HepG2 (cell line): ENCODE measurements at regions not wholly inside any gene's neighbourhood (a gene's known extent, or its start where the extent isn't known, plus 50 kb on each side); places are given as distances from the start of the nearest gene placed in this dataset.

ENCODE experiments used
- ATF3 ChIP-seq: sonication (generic); formaldehyde crosslinking; IDR thresholded peaks from 2 replicates; pipeline ENCODE4 v1.4.0; 2020; ENCODE audit warnings: missing genetic modification reagents
- CAMTA2 ChIP-seq: sonication (generic); formaldehyde crosslinking; IDR thresholded peaks from 2 replicates; pipeline ENCODE4 v1.4.0; 2020; ENCODE audit warnings: mild to moderate bottlenecking, missing genetic modification reagents, borderline replicate concordance
- CEBPZ ChIP-seq: IDR thresholded peaks from 2 replicates; pipeline ENCODE4 v1.6.1; 2012; ENCODE audit warnings: low read length, improper control_type of control experiment
- HNF1A ChIP-seq, 2 experiments: sonication (generic) in 1 of 2; formaldehyde crosslinking in 1 of 2; IDR thresholded peaks; 2 replicates each; pipeline versions ENCODE4 v1.4.0 to v1.6.1; 2016 to 2020; ENCODE audit warnings: borderline replicate concordance in 1 of 2, low read depth in 1 of 2, mild to moderate bottlenecking in 1 of 2, missing genetic modification reagents in 1 of 2
- HNF4A ChIP-seq: sonication (generic); formaldehyde crosslinking; IDR thresholded peaks from 2 replicates; pipeline ENCODE4 v1.4.0; 2020; ENCODE audit warnings: missing genetic modification reagents
- HNRNPLL ChIP-seq: fragments of 200-400 bp; formaldehyde crosslinking; IDR thresholded peaks from 2 replicates; pipeline ENCODE4 v1.6.1; 2017; ENCODE audit warnings: mild to moderate bottlenecking, low read depth, low read length; ENCODE audit not compliant: poor library complexity, severe bottlenecking
- HOXD1 ChIP-seq: sonication (generic); formaldehyde crosslinking; IDR thresholded peaks from 2 replicates; pipeline ENCODE4 v1.5.0; 2020; ENCODE audit warnings: missing genetic modification reagents
- KLF16 ChIP-seq, 2 experiments: sonication (generic) in 1 of 2; formaldehyde crosslinking in 1 of 2; IDR thresholded peaks; 2 replicates each; pipeline versions ENCODE4 v1.6.1 to v1.8.0; 2016 to 2023; ENCODE audit warnings: missing genetic modification reagents in 2 of 2, missing compliant biosample characterization in 1 of 2
- RXRA ChIP-seq: sonication (generic); formaldehyde crosslinking; IDR thresholded peaks from 2 replicates; pipeline ENCODE4 v1.5.1; 2020; ENCODE audit warnings: missing genetic modification reagents
- SIX1 ChIP-seq: sonication (generic); formaldehyde crosslinking; IDR thresholded peaks from 2 replicates; pipeline ENCODE4 v1.4.0; 2020; ENCODE audit warnings: missing genetic modification reagents, borderline replicate concordance
- SNAPC2 ChIP-seq: sonication (generic); formaldehyde crosslinking; IDR thresholded peaks from 2 replicates; pipeline ENCODE4 v1.8.1; 2022; ENCODE audit warnings: mild to moderate bottlenecking, missing genetic modification reagents
- TFDP1 ChIP-seq: IDR thresholded peaks from 2 replicates; pipeline ENCODE4 v1.6.1; 2016; ENCODE audit warnings: missing compliant biosample characterization, missing genetic modification reagents, borderline replicate concordance
- ZBTB20 ChIP-seq: sonication (generic); formaldehyde crosslinking; IDR thresholded peaks from 2 replicates; pipeline ENCODE4 v1.8.1; 2023; ENCODE audit warnings: missing genetic modification reagents, low read depth, mild to moderate bottlenecking, borderline replicate concordance
- ZBTB3 ChIP-seq: sonication (generic); formaldehyde crosslinking; IDR thresholded peaks from 2 replicates; pipeline ENCODE4 v1.4.0; 2020; ENCODE audit warnings: low read depth, mild to moderate bottlenecking, moderate library complexity, missing genetic modification reagents, borderline replicate concordance
- ZNF207 ChIP-seq: fragments of 450-650 bp; IDR thresholded peaks from 2 replicates; pipeline ENCODE4 v1.6.1; 2016; ENCODE audit warnings: antibody characterized with exemption, borderline replicate concordance
- ZNF362 ChIP-seq: sonication (generic); formaldehyde crosslinking; IDR thresholded peaks from 2 replicates; pipeline ENCODE4 v1.4.0; 2020; ENCODE audit warnings: missing genetic modification reagents, mild to moderate bottlenecking, borderline replicate concordance
- ZNF468 ChIP-seq: sonication (generic); formaldehyde crosslinking; IDR thresholded peaks from 2 replicates; pipeline ENCODE4 v1.8.0; 2022; ENCODE audit warnings: mild to moderate bottlenecking, moderate library complexity, missing genetic modification reagents
- ZNF746 ChIP-seq: sonication (generic); formaldehyde crosslinking; IDR thresholded peaks from 2 replicates; pipeline ENCODE4 v1.8.0; 2022; ENCODE audit warnings: mild to moderate bottlenecking, missing genetic modification reagents
- ZNF775 ChIP-seq: sonication (generic); formaldehyde crosslinking; IDR thresholded peaks from 2 replicates; pipeline ENCODE4 v1.4.0; 2020; ENCODE audit warnings: missing genetic modification reagents, mild to moderate bottlenecking, moderate library complexity, borderline replicate concordance

- TF ChIP-seq TFDP1 (CRISPR knock-in tag) (no peak), KLF16 (CRISPR knock-in tag; IDR thresholded peaks at IDR 0.05) (peak in 1 of 2 experiments; percentile 21; a peak in 1 of 4 replicates), ZNF207 (no peak), ZBTB20 (CRISPR knock-in tag) (no peak), HNF4A (CRISPR knock-in tag) (peak; percentile 62), ZBTB3 (CRISPR knock-in tag) (no peak), ZNF775 (CRISPR knock-in tag) (no peak), ATF3 (CRISPR knock-in tag) (no peak), CAMTA2 (CRISPR knock-in tag) (no peak), HNF1A (IDR thresholded peaks at IDR 0.05; ENCODE audit: low read depth) (no peak), HNF1A (CRISPR knock-in tag; IDR thresholded peaks at IDR 0.05; ENCODE audit: borderline replicate concordance) (peak; percentile 20; the same call in 1 of the 2 replicates), HNRNPLL (no peak), RXRA (no peak), SIX1 (CRISPR knock-in tag) (no peak), ZNF362 (CRISPR knock-in tag) (no peak), ZNF468 (CRISPR knock-in tag) (no peak), SNAPC2 (CRISPR knock-in tag) (no peak), HOXD1 (CRISPR knock-in tag) (no peak), ZNF746 (CRISPR knock-in tag) (no peak), CEBPZ (no peak)
Measured at GRCh38 chr1:4270651-4271337, 370.7 kb upstream of the C1orf174 start (continued).
